ENCODE measurements at regions not wholly inside any gene's neighbourhood (a gene's known extent, or its start where the extent isn't known, plus 50 kb on each side); places are given as distances from the start of the nearest gene placed in this dataset.
A peak's percentile ranks its signal among the peaks of the same experiment; 100 is the strongest.

- Histone ChIP-seq H2BK5ac (ENCODE audit: low read length) (no peak overlapping the region), H2AFZ (ENCODE audit: low read length) (no peak overlapping the region), H2BK12ac (ENCODE audit: low read length) (no peak overlapping the region), H3K14ac (ENCODE audit: low read length) (no peak overlapping the region), H3K36me3 (replicated peaks in 1 of 2; ENCODE audit: control insufficient read depth in 2 of 2, insufficient read depth in 2 of 2, low read length in 2 of 2) (no peaks in the 10 kb centered on the region), H4K8ac (ENCODE audit: low read depth, low read length) (no peak overlapping the region), H3K79me1 (ENCODE audit: low read depth, low read length) (no peaks in the 10 kb centered on the region), H3K4me3 (ENCODE audit: low read length in 2 of 2) (no peak overlapping the region), H3K4me2 (ENCODE audit: insufficient read depth, low read length, poor library complexity, severe bottlenecking) (no peak overlapping the region), H3K27ac (replicated peaks; ENCODE audit: low read length) (no peak overlapping the region), H3K23ac (ENCODE audit: low read depth, low read length, poor library complexity) (no peak overlapping the region), H2BK120ac (ENCODE audit: low read depth, low read length) (no peak overlapping the region), H3K4ac (ENCODE audit: low read length) (no peak overlapping the region), H2AK5ac (ENCODE audit: low read depth, low read length) (no peak overlapping the region), H4K91ac (ENCODE audit: low read depth, low read length, poor library complexity) (no peak overlapping the region), H2BK15ac (ENCODE audit: low read length) (no peak overlapping the region), H3K27me3 (ENCODE audit: control insufficient read depth in 3 of 3, insufficient read depth in 3 of 3, low read depth in 1 of 3, low read length in 3 of 3) (no peaks in the 10 kb centered on the region), H3K9ac (ENCODE audit: low read depth, low read length, poor library complexity) (no peak overlapping the region), H3K9me3 (replicated peaks in 1 of 2; ENCODE audit: control insufficient read depth in 2 of 2, insufficient read depth in 1 of 2, low read depth in 1 of 2, low read length in 2 of 2) (no peaks in the 10 kb centered on the region), H3K18ac (ENCODE audit: low read length) (no peak overlapping the region), H3K4me1 (ENCODE audit: control insufficient read depth in 2 of 2, insufficient read depth in 1 of 2, low read depth in 1 of 2, low read length in 2 of 2) (peaks cover 7 to 12% of the 10 kb centered on the region in 2 donors)
- DNase-seq (ENCODE audit: low spot score) = no peak
- WGBS, 2 donors (ENCODE audit: extremely low coverage in 2 of 2, insufficient read length in 2 of 2, insufficient replicate concordance in 1 of 2) = no CpG with 5 or more reads among the region's 14 CpGs
Observed at GRCh38 chr18:37671119-37671518, 105.5 kb upstream of the CELF4 start.

GRCh38 chr18:37669991-37670534 lies 104.5 kb upstream of the CELF4 start:
- Histone ChIP-seq H3K14ac (ENCODE audit: low read length) (peak overlapping the region; percentile 86), H3K79me1 (ENCODE audit: low read depth, low read length) (no peaks in the 10 kb centered on the region), H3K36me3 (replicated peaks in 1 of 2; ENCODE audit: control insufficient read depth in 2 of 2, insufficient read depth in 2 of 2, low read length in 2 of 2) (no peaks in the 10 kb centered on the region), H3K4me2 (ENCODE audit: insufficient read depth, low read length, poor library complexity, severe bottlenecking) (no peak overlapping the region), H2BK5ac (ENCODE audit: low read length) (no peak overlapping the region), H3K23ac (ENCODE audit: low read depth, low read length, poor library complexity) (no peak overlapping the region), H3K9ac (ENCODE audit: low read depth, low read length, poor library complexity) (no peak overlapping the region), H3K18ac (ENCODE audit: low read length) (peak overlapping the region; percentile 48), H2BK12ac (ENCODE audit: low read length) (peak overlapping the region; percentile 93), H2BK15ac (ENCODE audit: low read length) (peak overlapping the region; percentile 79), H3K4ac (ENCODE audit: low read length) (no peak overlapping the region), H4K91ac (ENCODE audit: low read depth, low read length, poor library complexity) (no peak overlapping the region), H3K4me3 (ENCODE audit: low read length in 2 of 2) (no peak overlapping the region), H2AFZ (ENCODE audit: low read length) (peak overlapping the region; percentile 60), H4K8ac (ENCODE audit: low read depth, low read length) (no peak overlapping the region), H3K27ac (replicated peaks; ENCODE audit: low read length) (no peak overlapping the region), H3K27me3 (ENCODE audit: control insufficient read depth in 3 of 3, insufficient read depth in 3 of 3, low read depth in 1 of 3, low read length in 3 of 3) (no peaks in the 10 kb centered on the region), H3K4me1 (ENCODE audit: control insufficient read depth in 2 of 2, insufficient read depth in 1 of 2, low read depth in 1 of 2, low read length in 2 of 2) (peaks cover 7 to 12% of the 10 kb centered on the region in 2 donors), H3K9me3 (replicated peaks in 1 of 2; ENCODE audit: control insufficient read depth in 2 of 2, insufficient read depth in 1 of 2, low read depth in 1 of 2, low read length in 2 of 2) (no peaks in the 10 kb centered on the region), H2AK5ac (ENCODE audit: low read depth, low read length) (peak overlapping the region; percentile 9), H2BK120ac (ENCODE audit: low read depth, low read length) (no peak overlapping the region)
- no peak for DNase-seq (ENCODE audit: low spot score)
- no CpG with 5 or more reads among the region's 17 CpGs for WGBS, 2 donors (ENCODE audit: extremely low coverage in 2 of 2, insufficient read length in 2 of 2, insufficient replicate concordance in 1 of 2)

- Histone ChIP-seq H3K18ac (ENCODE audit: low read length) (peak overlapping the region; percentile 90), H3K79me1 (ENCODE audit: low read depth, low read length) (no peaks in the 10 kb centered on the region), H2AFZ (ENCODE audit: low read length) (peak overlapping the region; percentile 60), H3K14ac (ENCODE audit: low read length) (peak overlapping the region; percentile 86), H2BK120ac (ENCODE audit: low read depth, low read length) (no peak overlapping the region), H3K4me3 (ENCODE audit: low read length in 2 of 2) (no peak overlapping the region), H3K9me3 (replicated peaks in 1 of 2; ENCODE audit: control insufficient read depth in 2 of 2, insufficient read depth in 1 of 2, low read depth in 1 of 2, low read length in 2 of 2) (no peaks in the 10 kb centered on the region), H2AK5ac (ENCODE audit: low read depth, low read length) (no peak overlapping the region), H4K8ac (ENCODE audit: low read depth, low read length) (peak overlapping the region; percentile 33), H3K36me3 (replicated peaks in 1 of 2; ENCODE audit: control insufficient read depth in 2 of 2, insufficient read depth in 2 of 2, low read length in 2 of 2) (no peaks in the 10 kb centered on the region), H3K4me1 (ENCODE audit: control insufficient read depth in 2 of 2, insufficient read depth in 1 of 2, low read depth in 1 of 2, low read length in 2 of 2) (peaks cover 7 to 12% of the 10 kb centered on the region in 2 donors), H2BK5ac (ENCODE audit: low read length) (no peak overlapping the region), H2BK12ac (ENCODE audit: low read length) (peak overlapping the region; percentile 93), H3K27ac (replicated peaks; ENCODE audit: low read length) (peak overlapping the region; percentile 52), H2BK15ac (ENCODE audit: low read length) (peak overlapping the region; percentile 79), H3K23ac (ENCODE audit: low read depth, low read length, poor library complexity) (peak overlapping the region; percentile 8), H4K91ac (ENCODE audit: low read depth, low read length, poor library complexity) (peak overlapping the region; percentile 60), H3K27me3 (ENCODE audit: control insufficient read depth in 3 of 3, insufficient read depth in 3 of 3, low read depth in 1 of 3, low read length in 3 of 3) (no peaks in the 10 kb centered on the region), H3K4me2 (ENCODE audit: insufficient read depth, low read length, poor library complexity, severe bottlenecking) (no peak overlapping the region), H3K9ac (ENCODE audit: low read depth, low read length, poor library complexity) (no peak overlapping the region), H3K4ac (ENCODE audit: low read length) (no peak overlapping the region)
- DNase-seq (ENCODE audit: low spot score) = peak; percentile 43
- no CpG with 5 or more reads among the region's 15 CpGs for WGBS, 2 donors (ENCODE audit: extremely low coverage in 2 of 2, insufficient read length in 2 of 2, insufficient replicate concordance in 1 of 2)
Observed at GRCh38 chr18:37668971-37669747, 103.6 kb upstream of the CELF4 start.

- no peaks in the 10 kb centered on the region for H3K79me1 ChIP-seq (ENCODE audit: low read depth, low read length)
- no peak overlapping the region for H3K9ac ChIP-seq (ENCODE audit: low read depth, low read length, poor library complexity)
- no peak overlapping the region for H3K4me2 ChIP-seq (ENCODE audit: insufficient read depth, low read length, poor library complexity, severe bottlenecking)
- no peak overlapping the region for H3K14ac ChIP-seq (ENCODE audit: low read length)
- DNase-seq (ENCODE audit: low spot score) = no peak
- no peak overlapping the region for H2BK12ac ChIP-seq (ENCODE audit: low read length)
- no peak overlapping the region for H4K91ac ChIP-seq (ENCODE audit: low read depth, low read length, poor library complexity)
- no peak overlapping the region for H3K23ac ChIP-seq (ENCODE audit: low read depth, low read length, poor library complexity)
- no peak overlapping the region for H4K8ac ChIP-seq (ENCODE audit: low read depth, low read length)
- H3K27ac ChIP-seq (replicated peaks; ENCODE audit: low read length) = no peak overlapping the region
- H2BK120ac ChIP-seq (ENCODE audit: low read depth, low read length) = no peak overlapping the region
- no peak overlapping the region for H2BK5ac ChIP-seq (ENCODE audit: low read length)
- H2AK5ac ChIP-seq (ENCODE audit: low read depth, low read length) = no peak overlapping the region
- H3K27me3 ChIP-seq (ENCODE audit: control insufficient read depth in 3 of 3, insufficient read depth in 3 of 3, low read depth in 1 of 3, low read length in 3 of 3) = no peaks in the 10 kb centered on the region
- peaks cover 7 to 12% of the 10 kb centered on the region in 2 donors for H3K4me1 ChIP-seq (ENCODE audit: control insufficient read depth in 2 of 2, insufficient read depth in 1 of 2, low read depth in 1 of 2, low read length in 2 of 2)
- H3K4ac ChIP-seq (ENCODE audit: low read length) = no peak overlapping the region
- H3K18ac ChIP-seq (ENCODE audit: low read length) = no peak overlapping the region
- H3K9me3 ChIP-seq (replicated peaks in 1 of 2; ENCODE audit: control insufficient read depth in 2 of 2, insufficient read depth in 1 of 2, low read depth in 1 of 2, low read length in 2 of 2) = no peaks in the 10 kb centered on the region
- H2AFZ ChIP-seq (ENCODE audit: low read length) = no peak overlapping the region
- WGBS, 2 donors (ENCODE audit: extremely low coverage in 2 of 2, insufficient read length in 2 of 2, insufficient replicate concordance in 1 of 2) = no CpG with 5 or more reads among the region's 1 CpG
- H2BK15ac ChIP-seq (ENCODE audit: low read length) = no peak overlapping the region
- no peaks in the 10 kb centered on the region for H3K36me3 ChIP-seq (replicated peaks in 1 of 2; ENCODE audit: control insufficient read depth in 2 of 2, insufficient read depth in 2 of 2, low read length in 2 of 2)
- no peak overlapping the region for H3K4me3 ChIP-seq (ENCODE audit: low read length in 2 of 2)
Observed at GRCh38 chr18:37667836-37668235, 102.2 kb upstream of the CELF4 start.

Measured in neuronal stem cell (in vitro differentiated cells).